ENCODE measurements at regions not wholly inside any gene's neighbourhood (a gene's known extent, or its start where the extent isn't known, plus 50 kb on each side); places are given as distances from the start of the nearest gene placed in this dataset.

- Histone ChIP-seq H3K27me3 (no peaks in the 10 kb centered on the region), H3K36me3 (no peaks in the 10 kb centered on the region), H3K9me3 (no peaks in the 10 kb centered on the region), H3K4me3 (no peak overlapping the region), H3K27ac (no peak overlapping the region), H3K4me1 (no peaks in the 10 kb centered on the region)
- WGBS, 2 donors, result 87 to 88% methylated on average over 8 of the region's 8 CpGs
- ATAC-seq (no peak), DNase-seq (no peak), FAIRE-seq (no peak)
- intact Hi-C loops (cut with DNase I), result no loop called here
- TF ChIP-seq CTCF (IDR thresholded peaks at IDR 0.05), result no peak
Measured at GRCh38 chr7:18200855-18201254, 173.2 kb upstream of the PRPS1L1 start.

GRCh38 chr7:18201350-18201749 lies 173.7 kb upstream of the PRPS1L1 start:
- TF ChIP-seq CTCF (IDR thresholded peaks at IDR 0.05), result no peak
- Histone ChIP-seq H3K27ac (no peak overlapping the region), H3K36me3 (no peaks in the 10 kb centered on the region), H3K27me3 (no peaks in the 10 kb centered on the region), H3K9me3 (no peaks in the 10 kb centered on the region), H3K4me1 (no peaks in the 10 kb centered on the region), H3K4me3 (no peak overlapping the region)
- intact Hi-C loops (cut with DNase I), result no loop called here
- no peak for DNase-seq
- no peak for FAIRE-seq
- no peak for ATAC-seq

DNA sequence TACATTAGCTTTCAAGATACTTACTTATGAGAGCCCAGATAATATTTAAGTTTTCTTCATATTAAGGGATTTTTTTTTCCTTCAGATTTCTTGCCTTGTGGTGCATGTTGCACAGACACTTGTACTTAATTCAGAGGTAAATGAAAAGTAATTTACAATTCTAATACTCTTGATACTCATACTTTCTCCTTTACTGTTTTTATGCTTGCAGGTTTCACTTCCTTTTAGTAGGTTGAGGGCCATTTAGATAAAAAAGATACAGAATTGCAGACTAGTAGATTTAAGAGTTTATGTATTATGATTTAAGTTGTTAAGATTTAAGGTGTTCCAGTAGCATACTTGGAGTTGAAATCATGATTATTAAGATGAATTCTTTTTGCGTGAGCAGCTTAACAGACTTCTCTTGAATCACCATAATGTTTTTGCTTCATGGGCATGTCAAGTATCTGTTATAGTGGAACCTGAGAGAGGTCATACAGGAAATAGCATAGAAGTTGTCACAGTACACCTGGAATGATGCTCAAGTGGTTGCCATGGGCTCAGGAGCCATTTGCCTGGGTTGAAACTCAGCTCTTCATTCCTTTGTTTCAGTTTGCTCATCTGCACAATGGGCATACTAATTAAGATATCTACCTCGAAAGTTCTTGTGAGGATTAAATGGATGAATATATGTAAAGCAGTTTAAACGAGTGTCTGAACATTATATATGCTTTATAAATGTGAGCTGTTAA lies 174.8 kb upstream of the PRPS1L1 start:
- Histone ChIP-seq H3K4me1 (no peaks in the 10 kb centered on the region), H3K4me3 (no peak overlapping the region), H3K36me3 (no peaks in the 10 kb centered on the region), H3K9me3 (no peaks in the 10 kb centered on the region), H3K27me3 (no peaks in the 10 kb centered on the region), H3K27ac (no peak overlapping the region)
- FAIRE-seq (no peak), ATAC-seq (no peak), DNase-seq (no peak)
- TF ChIP-seq CTCF (IDR thresholded peaks at IDR 0.05), result no peak
- 69 to 86% methylated on average over 3 of the region's 3 CpGs for WGBS, 2 donors
- intact Hi-C loops (cut with DNase I), result no loop called here

- no peak for TF ChIP-seq CTCF (IDR thresholded peaks at IDR 0.05)
- no peak for ATAC-seq
- Histone ChIP-seq H3K27ac (no peak overlapping the region), H3K9me3 (no peaks in the 10 kb centered on the region), H3K4me1 (no peaks in the 10 kb centered on the region), H3K27me3 (no peaks in the 10 kb centered on the region), H3K4me3 (no peak overlapping the region), H3K36me3 (no peaks in the 10 kb centered on the region)
- intact Hi-C loops (cut with DNase I), result no loop called here
- FAIRE-seq, result no peak
- no peak for DNase-seq
- 79 to 94% methylated on average over 1 of the region's 1 CpG for WGBS, 2 donors
Measured at GRCh38 chr7:18206331-18206730, 178.7 kb upstream of the PRPS1L1 start.

GRCh38 chr7:18208921-18209320 lies 181.3 kb upstream of the PRPS1L1 start:
- Histone ChIP-seq H3K36me3 (no peaks in the 10 kb centered on the region), H3K4me1 (no peaks in the 10 kb centered on the region), H3K27ac (no peak overlapping the region), H3K4me3 (no peak overlapping the region), H3K9me3 (no peaks in the 10 kb centered on the region), H3K27me3 (no peaks in the 10 kb centered on the region)
- no peak for TF ChIP-seq CTCF (IDR thresholded peaks at IDR 0.05)
- no peak for ATAC-seq
- DNase-seq, result no peak
- 96 to 100% methylated on average over 1 of the region's 1 CpG for WGBS, 2 donors
- intact Hi-C loops (cut with DNase I), result no loop called here
- no peak for FAIRE-seq

Measured in pancreas (tissue), 10 donors.